Trophoblast cell (in vitro differentiated cells and primary cell): ENCODE measurements at regions not wholly inside any gene's neighbourhood (a gene's known extent, or its start where the extent isn't known, plus 50 kb on each side); places are given as distances from the start of the nearest gene placed in this dataset.

ENCODE experiments used
- DNase-seq, 2 donors: peaks; one replicate each; pipeline ENCODE4 v3.0.0-alpha.2; 2016
- H2AFZ ChIP-seq: 2 replicates; pipeline ENCODE4 v1.6.1; 2013; ENCODE audit warnings: low read length, moderate library complexity, mild to moderate bottlenecking; ENCODE audit not compliant: insufficient read depth, poor library complexity
- H2AK5ac ChIP-seq: 2 replicates; pipeline ENCODE4 v1.6.1; 2013; ENCODE audit warnings: mild to moderate bottlenecking, low read length
- H2BK120ac ChIP-seq: 2 replicates; pipeline ENCODE4 v1.6.1; 2013; ENCODE audit warnings: low read length, mild to moderate bottlenecking, moderate library complexity; ENCODE audit not compliant: insufficient read depth, poor library complexity
- H2BK12ac ChIP-seq: 2 replicates; pipeline ENCODE4 v1.6.1; 2013; ENCODE audit warnings: mild to moderate bottlenecking, low read length, moderate library complexity
- H2BK5ac ChIP-seq: 2 replicates; pipeline ENCODE4 v1.6.1; 2013; ENCODE audit warnings: low read length, low read depth, moderate library complexity, mild to moderate bottlenecking; ENCODE audit not compliant: poor library complexity
- H3K14ac ChIP-seq: 2 replicates; pipeline ENCODE4 v1.6.1; 2013; ENCODE audit warnings: mild to moderate bottlenecking, low read length
- H3K18ac ChIP-seq: 2 replicates; pipeline ENCODE4 v1.6.1; 2013; ENCODE audit warnings: mild to moderate bottlenecking, low read length
- H3K23ac ChIP-seq: 2 replicates; pipeline ENCODE4 v1.6.1; 2013; ENCODE audit warnings: low read length
- H3K27ac ChIP-seq: 2 replicates; pipeline ENCODE4 v1.5.1; 2013; ENCODE audit warnings: low read depth, mild to moderate bottlenecking, inconsistent platforms, low read length, moderate library complexity
- H3K27me3 ChIP-seq: 2 replicates; pipeline ENCODE4 v1.6.1; 2013; ENCODE audit warnings: inconsistent platforms, mild to moderate bottlenecking, low read length, moderate library complexity; ENCODE audit not compliant: insufficient read depth
- H3K36me3 ChIP-seq, 2 experiments: 1 replicate in 1 of 2; 2 replicates in 1 of 2; pipeline ENCODE4 v1.6.1; 2013; ENCODE audit warnings: low read length in 2 of 2, mild to moderate bottlenecking in 2 of 2, moderate library complexity in 1 of 2; ENCODE audit not compliant: insufficient read depth in 2 of 2, control insufficient read depth in 1 of 2
- H3K4ac ChIP-seq: 2 replicates; pipeline ENCODE4 v1.6.1; 2013; ENCODE audit warnings: low read depth, mild to moderate bottlenecking, low read length, moderate library complexity
- H3K4me1 ChIP-seq, 2 experiments: 1 replicate in 1 of 2; 2 replicates in 1 of 2; pipeline ENCODE4 v1.6.1; 2013; ENCODE audit warnings: low read length in 2 of 2, mild to moderate bottlenecking in 2 of 2, moderate library complexity in 1 of 2; ENCODE audit not compliant: insufficient read depth in 2 of 2, control insufficient read depth in 1 of 2
- H3K4me2 ChIP-seq: 2 replicates; pipeline ENCODE4 v1.6.1; 2013; ENCODE audit warnings: inconsistent platforms, mild to moderate bottlenecking, low read length, moderate library complexity
- H3K4me3 ChIP-seq: 2 replicates; pipeline ENCODE4 v1.5.1; 2013; ENCODE audit warnings: mild to moderate bottlenecking, low read depth, low read length, inconsistent platforms
- H3K79me1 ChIP-seq: one replicate; pipeline ENCODE4 v1.6.1; 2013; ENCODE audit warnings: low read length
- H3K79me2 ChIP-seq: 2 replicates; pipeline ENCODE4 v1.6.1; 2013; ENCODE audit warnings: low read length, mild to moderate bottlenecking; ENCODE audit not compliant: control insufficient read depth, insufficient read depth, poor library complexity
- H3K9ac ChIP-seq: 2 replicates; pipeline ENCODE4 v1.6.1; 2013; ENCODE audit warnings: mild to moderate bottlenecking, low read length
- H3K9me3 ChIP-seq: 2 replicates; pipeline ENCODE4 v1.6.1; 2013; ENCODE audit warnings: low read depth, mild to moderate bottlenecking, control low read depth, inconsistent platforms, low read length; ENCODE audit not compliant: insufficient read depth
- H4K12ac ChIP-seq: 2 replicates; pipeline ENCODE4 v1.6.1; 2013; ENCODE audit warnings: low read depth, mild to moderate bottlenecking, low read length, moderate library complexity
- H4K8ac ChIP-seq: 2 replicates; pipeline ENCODE4 v1.6.1; 2013; ENCODE audit warnings: low read depth, mild to moderate bottlenecking, low read length, moderate library complexity
- H4K91ac ChIP-seq: one replicate; pipeline ENCODE4 v1.6.1; 2013; ENCODE audit warnings: low read depth, mild to moderate bottlenecking, low read length, moderate library complexity
- WGBS: extraction: QIAGEN DNeasy Blood & Tissue Kit; methylation state at CpG from one replicate; pipeline ENCODE4 v1.1.7; 2013; ENCODE audit warnings: missing lambda C conversion rate; ENCODE audit not compliant: insufficient read length, insufficient coverage; ENCODE audit errors: extremely low coverage; 5-methylcytosine and 5-hydroxymethylcytosine counted together

- H3K27me3 ChIP-seq = no peaks in the 10 kb centered on the region
- no CpG with 5 or more reads among the region's 5 CpGs for WGBS
Observed at GRCh38 chr2:22056621-22057132, 932.9 kb downstream of the TDRD15 start.

DNA sequence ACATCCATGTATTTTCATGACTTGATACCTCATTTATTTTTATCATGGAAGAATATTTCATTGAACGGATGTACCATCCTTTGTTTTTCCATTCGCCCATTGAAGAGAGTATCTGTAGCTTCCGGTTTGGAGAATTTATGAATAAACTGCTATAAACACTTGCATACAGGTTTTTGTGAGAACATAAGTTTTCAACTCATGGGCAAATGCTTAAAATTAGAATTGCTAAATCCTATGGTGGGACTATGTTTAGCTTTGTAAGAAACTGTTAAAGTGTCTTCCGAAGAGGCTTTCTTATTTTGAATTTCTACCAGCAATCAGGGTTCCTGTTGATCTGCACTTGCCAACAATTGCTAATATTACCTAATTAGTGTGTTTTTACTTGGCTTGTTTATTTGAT lies 938.9 kb downstream of the TDRD15 start:
- DNase-seq = no peak
- H3K4me3 ChIP-seq = no peak overlapping the region
- H2BK120ac ChIP-seq = no peak overlapping the region
- H2AK5ac ChIP-seq = no peak overlapping the region
- no peaks in the 10 kb centered on the region for H3K9me3 ChIP-seq
- WGBS = no CpG with 5 or more reads among the region's 4 CpGs
- no peak overlapping the region for H4K91ac ChIP-seq
- no peaks in the 10 kb centered on the region for H3K27me3 ChIP-seq
- no peak overlapping the region for H2BK12ac ChIP-seq
- H2BK5ac ChIP-seq = no peak overlapping the region
- no peak overlapping the region for H3K4me2 ChIP-seq
- no peak overlapping the region for H3K23ac ChIP-seq
- H3K9ac ChIP-seq = no peak overlapping the region
- H2AFZ ChIP-seq = no peak overlapping the region
- no peaks in the 10 kb centered on the region for H3K79me2 ChIP-seq
- no peak overlapping the region for H3K18ac ChIP-seq
- no peak overlapping the region for H4K8ac ChIP-seq
- no peak overlapping the region for H4K12ac ChIP-seq
- no peak overlapping the region for H3K27ac ChIP-seq
- H3K4ac ChIP-seq = no peak overlapping the region
- H3K4me1 ChIP-seq = no peaks in the 10 kb centered on the region
- H3K14ac ChIP-seq = no peak overlapping the region
- no peaks in the 10 kb centered on the region for H3K79me1 ChIP-seq
- no peaks in the 10 kb centered on the region for H3K36me3 ChIP-seq

More at GRCh38 chr2:22056621-22057132, 932.9 kb downstream of the TDRD15 start:
- Histone ChIP-seq H3K79me2 (no peaks in the 10 kb centered on the region), H2BK5ac (no peak overlapping the region), H3K14ac (no peak overlapping the region), H3K27ac (no peak overlapping the region), H2BK120ac (no peak overlapping the region), H3K18ac (no peak overlapping the region), H3K36me3 (no peaks in the 10 kb centered on the region), H2AK5ac (no peak overlapping the region), H3K4me2 (no peak overlapping the region), H3K9me3 (no peaks in the 10 kb centered on the region), H3K4ac (no peak overlapping the region), H4K8ac (no peak overlapping the region), H3K9ac (no peak overlapping the region), H2AFZ (no peak overlapping the region), H3K4me1 (no peaks in the 10 kb centered on the region), H3K4me3 (no peak overlapping the region), H4K91ac (no peak overlapping the region), H4K12ac (no peak overlapping the region), H2BK12ac (no peak overlapping the region), H3K23ac (no peak overlapping the region), H3K79me1 (no peaks in the 10 kb centered on the region)
- no peak for DNase-seq

- no peak overlapping the region for H3K27ac ChIP-seq
- no peak overlapping the region for H3K14ac ChIP-seq
- no peak overlapping the region for H3K4me3 ChIP-seq
- H3K4me1 ChIP-seq = no peaks in the 10 kb centered on the region
- no peak overlapping the region for H3K23ac ChIP-seq
- no peak overlapping the region for H3K18ac ChIP-seq
- H4K91ac ChIP-seq = no peak overlapping the region
- no peaks in the 10 kb centered on the region for H3K9me3 ChIP-seq
- DNase-seq = no peak
- no peak overlapping the region for H3K9ac ChIP-seq
- no peak overlapping the region for H4K12ac ChIP-seq
- H2BK5ac ChIP-seq = no peak overlapping the region
- H2BK12ac ChIP-seq = no peak overlapping the region
- H3K36me3 ChIP-seq = no peaks in the 10 kb centered on the region
- no peak overlapping the region for H2BK120ac ChIP-seq
- no peak overlapping the region for H3K4ac ChIP-seq
- H2AK5ac ChIP-seq = no peak overlapping the region
- WGBS = no CpG with 5 or more reads among the region's 1 CpG
- H3K27me3 ChIP-seq = no peaks in the 10 kb centered on the region
- no peak overlapping the region for H2AFZ ChIP-seq
- H3K4me2 ChIP-seq = no peak overlapping the region
- H3K79me2 ChIP-seq = no peaks in the 10 kb centered on the region
- no peaks in the 10 kb centered on the region for H3K79me1 ChIP-seq
- H4K8ac ChIP-seq = no peak overlapping the region
Observed at GRCh38 chr2:22076454-22076853, 952.7 kb downstream of the TDRD15 start.

GRCh38 chr2:22078701-22079100 lies 954.9 kb downstream of the TDRD15 start:
- H3K79me2 ChIP-seq = no peaks in the 10 kb centered on the region
- H2BK120ac ChIP-seq = no peak overlapping the region
- no peak overlapping the region for H3K4me2 ChIP-seq
- no peak for DNase-seq
- H4K91ac ChIP-seq = no peak overlapping the region
- no peaks in the 10 kb centered on the region for H3K27me3 ChIP-seq
- H3K4me1 ChIP-seq = no peaks in the 10 kb centered on the region
- no peak overlapping the region for H2AK5ac ChIP-seq
- no peak overlapping the region for H4K8ac ChIP-seq
- no peaks in the 10 kb centered on the region for H3K9me3 ChIP-seq
- no peak overlapping the region for H4K12ac ChIP-seq
- no peak overlapping the region for H3K4ac ChIP-seq
- no peak overlapping the region for H2BK12ac ChIP-seq
- no peak overlapping the region for H2AFZ ChIP-seq
- H3K9ac ChIP-seq = no peak overlapping the region
- no peak overlapping the region for H3K14ac ChIP-seq
- H3K23ac ChIP-seq = no peak overlapping the region
- H3K4me3 ChIP-seq = no peak overlapping the region
- H3K27ac ChIP-seq = no peak overlapping the region
- no peak overlapping the region for H2BK5ac ChIP-seq
- no peak overlapping the region for H3K18ac ChIP-seq
- no peaks in the 10 kb centered on the region for H3K36me3 ChIP-seq
- H3K79me1 ChIP-seq = no peaks in the 10 kb centered on the region
